Neural progenitor cell (in vitro differentiated cells): ENCODE measurements at regions not wholly inside any gene's neighbourhood (a gene's known extent, or its start where the extent isn't known, plus 50 kb on each side); places are given as distances from the start of the nearest gene placed in this dataset.

Experiments used
- CTCF ChIP-seq: fragments of 200-600 bp; sonication (generic); IDR thresholded peaks from 2 replicates; pipeline ENCODE4 v1.5.1; 2017; ENCODE audit warnings: antibody characterized with exemption, mild to moderate bottlenecking
- EZH2 ChIP-seq: fragments of 200-600 bp; sonication (generic); IDR thresholded peaks from 2 replicates; pipeline ENCODE4 v1.6.1; 2017; ENCODE audit warnings: antibody characterized with exemption, mild to moderate bottlenecking, moderate library complexity
- EZH2phosphoT487 ChIP-seq: fragments of 200-600 bp; sonication (generic); IDR thresholded peaks from 2 replicates; pipeline ENCODE4 v1.6.1; 2017; ENCODE audit warnings: antibody characterized with exemption

GRCh38 chr4:46656071-46656470, 253.0 kb downstream of the COX7B2 start:
- TF ChIP-seq CTCF (no peak), EZH2 (no peak), EZH2phosphoT487 (no peak)
